H1 (cell line): ENCODE measurements at regions not wholly inside any gene's neighbourhood (a gene's known extent, or its start where the extent isn't known, plus 50 kb on each side); places are given as distances from the start of the nearest gene placed in this dataset.

ENCODE experiments used
- CTCF ChIA-PET: fragments of 300-600 bp; sonication (Branson Sonifier 250); formaldehyde crosslinking; loops from one replicate; lab custom pipeline; 2021; ENCODE audit not compliant: partially characterized antibody; lab: Charles Lee
- POLR2A ChIA-PET: fragments of 300-600 bp; sonication (Branson Sonifier 250); formaldehyde crosslinking; loops from one replicate; lab custom pipeline; 2021; ENCODE audit warnings: inconsistent platforms; ENCODE audit not compliant: partially characterized antibody; lab: Charles Lee
- DNase-seq, 2 experiments: peaks; one replicate each; pipeline versions ENCODE4 v3.0.0 to v3.0.0-alpha.2; 2010 to 2022; ENCODE audit warnings: low spot score in 2 of 2, low read depth in 1 of 2, mixed read lengths in 1 of 2
- FAIRE-seq: peaks from 2 replicates; lab custom pipeline; 2011; peaks lifted over from hg19 to GRCh38; lab: Jason Lieb, UNC
- H2AFZ ChIP-seq: 2 replicates; pipeline ENCODE4 v1.8.1; 2012; ENCODE audit warnings: low read length, inconsistent platforms
- H2AK5ac ChIP-seq: 2 replicates; pipeline ENCODE4 v1.6.1; 2013; ENCODE audit warnings: low read depth, low read length
- H2BK120ac ChIP-seq: replicated peaks from 2 replicates; pipeline ENCODE3; 2013; ENCODE audit warnings: low read depth, low read length, inconsistent platforms
- H2BK12ac ChIP-seq: 2 replicates; pipeline ENCODE4 v1.6.1; 2013; ENCODE audit warnings: low read depth, low read length
- H2BK15ac ChIP-seq: 2 replicates; pipeline ENCODE4 v1.6.1; 2013; ENCODE audit warnings: low read length
- H2BK20ac ChIP-seq: 2 replicates; pipeline ENCODE4 v1.6.1; 2013; ENCODE audit warnings: low read length
- H2BK5ac ChIP-seq: 2 replicates; pipeline ENCODE4 v1.6.1; 2013; ENCODE audit warnings: low read depth, low read length
- H3K14ac ChIP-seq: 2 replicates; pipeline ENCODE4 v1.6.1; 2013; ENCODE audit warnings: inconsistent platforms; ENCODE audit not compliant: insufficient read length
- H3K18ac ChIP-seq: 2 replicates; pipeline ENCODE4 v1.6.1; 2013; ENCODE audit warnings: low read length; ENCODE audit errors: extremely low read depth
- H3K23ac ChIP-seq: 2 replicates; pipeline ENCODE4 v1.6.1; 2013; ENCODE audit warnings: inconsistent platforms; ENCODE audit not compliant: insufficient read length
- H3K23me2 ChIP-seq: 2 replicates; pipeline ENCODE4 v1.6.1; 2013; ENCODE audit warnings: low read depth, low read length
- H3K27ac ChIP-seq: 2 replicates; pipeline ENCODE4 v1.6.1; 2011; ENCODE audit warnings: low read depth, low read length, inconsistent platforms
- H3K27me3 ChIP-seq, 4 experiments: replicated peaks in 1 of 4; 1 replicate in 1 of 4; 2 replicates in 3 of 4; pipeline versions ENCODE4 v1.6.1 to v1.8.1; 2011 to 2013; ENCODE audit warnings: low read length in 3 of 4, mild to moderate bottlenecking in 3 of 4, inconsistent platforms in 2 of 4, mixed read lengths in 2 of 4, moderate library complexity in 1 of 4; ENCODE audit not compliant: control insufficient read depth in 3 of 4, insufficient read depth in 3 of 4; ENCODE audit errors: extremely low read depth in 1 of 4
- H3K36me3 ChIP-seq, 4 experiments: 2 replicates each; pipeline versions ENCODE4 v1.6.1 to v1.8.1; 2011 to 2013; ENCODE audit warnings: mild to moderate bottlenecking in 4 of 4, low read length in 3 of 4, moderate library complexity in 2 of 4, control low read depth in 1 of 4, inconsistent platforms in 1 of 4; ENCODE audit not compliant: insufficient read depth in 4 of 4, control insufficient read depth in 2 of 4
- H3K4ac ChIP-seq: replicated peaks from 2 replicates; pipeline ENCODE3; 2013; ENCODE audit warnings: low read length, low read depth, mixed read lengths, inconsistent platforms; ENCODE audit not compliant: insufficient read length
- H3K4me1 ChIP-seq, 4 experiments: replicated peaks in 1 of 4; 1 replicate in 1 of 4; 2 replicates in 3 of 4; pipeline versions ENCODE4 v1.6.1 to v1.8.1; 2011 to 2013; ENCODE audit warnings: low read length in 3 of 4, inconsistent platforms in 2 of 4, mixed read lengths in 1 of 4; ENCODE audit not compliant: insufficient read depth in 4 of 4, control insufficient read depth in 3 of 4
- H3K4me2 ChIP-seq, 2 experiments: 2 replicates each; pipeline versions ENCODE4 v1.6.1 to v1.8.1; 2011 to 2013; ENCODE audit warnings: low read depth in 2 of 2, low read length in 2 of 2, control low read depth in 1 of 2, inconsistent platforms in 1 of 2, mild to moderate bottlenecking in 1 of 2; ENCODE audit not compliant: insufficient read depth in 1 of 2
- H3K4me3 ChIP-seq, 4 experiments: fragments of 200-600, 300-600 bp in 1 of 4; sonication (generic), shearing (Covaris generic), sonication (Bioruptor Twin) in 1 of 4; 2 replicates each; pipeline versions ENCODE4 v1.5.1 to v1.8.1; 2011 to 2016; ENCODE audit warnings: low read length in 4 of 4, low read depth in 3 of 4, control low read depth in 2 of 4, inconsistent platforms in 2 of 4, mild to moderate bottlenecking in 2 of 4, mixed read lengths in 1 of 4, moderate library complexity in 1 of 4; ENCODE audit not compliant: insufficient read depth in 2 of 4; ENCODE audit errors: extremely low read depth in 1 of 4
- H3K56ac ChIP-seq: replicated peaks from 2 replicates; pipeline ENCODE3; 2013; ENCODE audit warnings: low read depth, mild to moderate bottlenecking, mixed read lengths, low read length, inconsistent platforms; ENCODE audit not compliant: insufficient read length
- H3K79me1 ChIP-seq: 2 replicates; pipeline ENCODE4 v1.6.1; 2013; ENCODE audit warnings: low read depth, low read length, control low read depth
- H3K79me2 ChIP-seq, 2 experiments: 2 replicates each; pipeline versions ENCODE4 v1.6.1 to v1.8.1; 2012 to 2013; ENCODE audit warnings: low read length in 2 of 2, mild to moderate bottlenecking in 2 of 2, inconsistent platforms in 1 of 2; ENCODE audit not compliant: insufficient read depth in 2 of 2, control insufficient read depth in 1 of 2
- H3K9ac ChIP-seq, 4 experiments: replicated peaks in 1 of 4; 1 replicate in 1 of 4; 2 replicates in 3 of 4; pipeline versions ENCODE4 v1.6.1 to v1.8.1; 2011 to 2013; ENCODE audit warnings: low read depth in 3 of 4, low read length in 3 of 4, control low read depth in 2 of 4, mild to moderate bottlenecking in 2 of 4, moderate library complexity in 2 of 4, inconsistent platforms in 1 of 4; ENCODE audit errors: extremely low read depth in 1 of 4
- H3K9me3 ChIP-seq, 2 experiments: 2 replicates each; pipeline versions ENCODE4 v1.6.1 to v1.8.1; 2012 to 2013; ENCODE audit warnings: mild to moderate bottlenecking in 2 of 2, moderate library complexity in 2 of 2, control low read depth in 1 of 2, inconsistent platforms in 1 of 2, low read depth in 1 of 2, low read length in 1 of 2, mixed read lengths in 1 of 2; ENCODE audit not compliant: insufficient read depth in 2 of 2
- H4K20me1 ChIP-seq, 2 experiments: replicated peaks in 1 of 2; 2 replicates each; pipeline versions ENCODE3 to v1.8.1; 2011 to 2013; ENCODE audit warnings: inconsistent platforms in 2 of 2, low read length in 2 of 2, mild to moderate bottlenecking in 1 of 2; ENCODE audit not compliant: insufficient read depth in 2 of 2, control insufficient read depth in 1 of 2
- H4K5ac ChIP-seq: 2 replicates; pipeline ENCODE4 v1.6.1; 2013; ENCODE audit warnings: low read length, low read depth, mixed read lengths, inconsistent platforms; ENCODE audit not compliant: insufficient read length
- H4K8ac ChIP-seq: 2 replicates; pipeline ENCODE4 v1.8.0; 2013; ENCODE audit warnings: mild to moderate bottlenecking, moderate library complexity, low read length, inconsistent platforms; ENCODE audit not compliant: insufficient read depth; ENCODE audit errors: extremely low read depth
- H4K91ac ChIP-seq: replicated peaks from 2 replicates; pipeline ENCODE3; 2013; ENCODE audit warnings: low read length, mixed read lengths, inconsistent platforms; ENCODE audit not compliant: insufficient read length
- EP300 ChIP-seq, 2 experiments: IDR thresholded peaks; 1 replicate in 1 of 2; 2 replicates in 1 of 2; pipeline ENCODE4 v1.6.1; 2011 to 2012; ENCODE audit warnings: low read depth in 2 of 2, low read length in 2 of 2, mild to moderate bottlenecking in 2 of 2, borderline replicate concordance in 1 of 2, inconsistent platforms in 1 of 2, moderate library complexity in 1 of 2
- JUN ChIP-seq: IDR thresholded peaks from 2 replicates; pipeline ENCODE4 v1.6.1; 2011; ENCODE audit warnings: low read depth, mild to moderate bottlenecking, improper control_type of control experiment, low read length
- KDM1A ChIP-seq: fragments of 200-600, 300-600 bp; sonication (generic); IDR thresholded peaks from 2 replicates; pipeline ENCODE4 v1.7.1; 2016; ENCODE audit warnings: mild to moderate bottlenecking, low read length, borderline replicate concordance
- NRF1 ChIP-seq: IDR thresholded peaks from 2 replicates; pipeline ENCODE4 v1.6.1; 2011; ENCODE audit warnings: mild to moderate bottlenecking, low read depth, low read length, improper control_type of control experiment
- POU5F1 ChIP-seq: IDR thresholded peaks from 2 replicates; pipeline ENCODE4 v1.6.1; 2011; ENCODE audit warnings: low read depth, mild to moderate bottlenecking, low read length, moderate library complexity
- SIN3A ChIP-seq, 2 experiments: IDR thresholded peaks in 1 of 2; conservative IDR thresholded peaks in 1 of 2; 2 replicates each; pipeline ENCODE4 v1.6.1; 2011 to 2012; ENCODE audit warnings: low read length in 2 of 2, improper control_type of control experiment in 1 of 2, low read depth in 1 of 2, mild to moderate bottlenecking in 1 of 2
- SP1 ChIP-seq: IDR thresholded peaks from 2 replicates; pipeline ENCODE4 v1.6.1; 2011; ENCODE audit warnings: low read depth, low read length
- SP4 ChIP-seq: IDR thresholded peaks from 2 replicates; pipeline ENCODE4 v1.6.1; 2012; ENCODE audit warnings: low read length, inconsistent platforms
- SUZ12 ChIP-seq: fragments of 200-600 bp; sonication (generic); IDR thresholded peaks from 2 replicates; pipeline ENCODE4 v1.6.1; 2012; ENCODE audit warnings: mild to moderate bottlenecking, inconsistent platforms, low read length, moderate library complexity, mixed read lengths
- WGBS, 2 experiments: shearing (Covaris generic) in 1 of 2; methylation state at CpG; one replicate each; pipeline versions ENCODE4 v1.1.6 to v1.1.7; 2013 to 2015; ENCODE audit warnings: low lambda C conversion rate in 2 of 2, mixed read lengths in 2 of 2, inconsistent platforms in 1 of 2, low coverage in 1 of 2, missing lambda C conversion rate in 1 of 2; ENCODE audit not compliant: insufficient replicate concordance in 2 of 2, insufficient coverage in 1 of 2, insufficient read length in 1 of 2; ENCODE audit errors: extremely low coverage in 1 of 2, missing lambda C conversion rate in 1 of 2; 5-methylcytosine and 5-hydroxymethylcytosine counted together

- Histone ChIP-seq H2AFZ (no peak overlapping the region), H3K9me3 (peaks cover 0 to 7% of the 10 kb centered on the region in 2 experiments; a peak in 1 of 4 replicates), H3K14ac (no peak overlapping the region), H2BK15ac (no peak overlapping the region), H4K5ac (no peak overlapping the region), H2BK5ac (no peak overlapping the region), H3K27ac (no peak overlapping the region), H3K23me2 (no peaks in the 10 kb centered on the region), H3K4me2 (no peak overlapping the region), H4K20me1 (no peaks in the 10 kb centered on the region), H3K4me3 (no peak overlapping the region), H3K18ac (no peak overlapping the region), H3K27me3 (no peaks in the 10 kb centered on the region), H3K79me2 (no peaks in the 10 kb centered on the region), H3K9ac (no peak overlapping the region), H3K4ac (no peak overlapping the region), H2BK20ac (no peak overlapping the region), H4K8ac (no peak overlapping the region), H2AK5ac (no peak overlapping the region), H3K23ac (no peak overlapping the region), H2BK12ac (no peak overlapping the region), H3K56ac (no peak overlapping the region), H3K36me3 (no peaks in the 10 kb centered on the region), H4K91ac (no peak overlapping the region), H3K4me1 (peaks cover 0 to 3% (median 0%) of the 10 kb centered on the region in 4 experiments; a peak in 1 of 7 replicates), H2BK120ac (no peak overlapping the region), H3K79me1 (no peaks in the 10 kb centered on the region)
- CTCF ChIA-PET, result no interaction called here
- TF ChIP-seq POU5F1, result no peak
- no peak for TF ChIP-seq SIN3A (conservative IDR thresholded peaks at IDR 0.05 in 1 of 2, IDR thresholded peaks at IDR 0.05 in 1 of 2; ENCODE audit: low read depth in 1 of 2, low read length in 2 of 2)
- TF ChIP-seq NRF1, result no peak
- TF ChIP-seq JUN, result no peak
- TF ChIP-seq SUZ12, result no peak
- TF ChIP-seq EP300 (IDR thresholded peaks at IDR 0.05; ENCODE audit: borderline replicate concordance in 1 of 2, low read depth in 2 of 2, low read length in 2 of 2), result no peak
- no peak for TF ChIP-seq SP4
- TF ChIP-seq KDM1A, result no peak
- TF ChIP-seq SP1, result no peak
- FAIRE-seq (no peak), DNase-seq (no peak)
- 91% methylated on average over 1 of the region's 1 CpG; no CpG with 5 or more reads in 1 of the 2 experiments for WGBS, 2 experiments
- POLR2A ChIA-PET, result no interaction called here
Measured at GRCh38 chr4:18878561-18878960, 857.0 kb upstream of the LCORL start.
